GM23338 (cell line): ENCODE measurements at regions not wholly inside any gene's neighbourhood (a gene's known extent, or its start where the extent isn't known, plus 50 kb on each side); places are given as distances from the start of the nearest gene placed in this dataset.

Experiments used
- ATAC-seq: fragments of 200-7000 bp; cut with Tn5 transposase; 3 replicates; pipeline ENCODE4 v1.9.1; 2020
- DNase-seq: peaks from one replicate; pipeline ENCODE4 v3.0.0-alpha.2; 2015; ENCODE audit warnings: low spot score
- H2AFZ ChIP-seq: fragments of 200-600 bp; sonication (generic); 2 replicates; pipeline ENCODE4 v1.8.0; 2016; ENCODE audit warnings: antibody characterized with exemption, mild to moderate bottlenecking, moderate library complexity
- H3F3A ChIP-seq: fragments of 200-600 bp; sonication (generic); replicated peaks from 2 replicates; pipeline ENCODE4 v1.8.0; 2017; ENCODE audit warnings: antibody characterized with exemption, mixed run types, low read depth
- H3K27ac ChIP-seq: fragments of 200-600 bp; sonication (generic); 2 replicates; pipeline ENCODE4 v1.6.1; 2016; ENCODE audit warnings: low read depth
- H3K27me3 ChIP-seq: fragments of 200-600 bp; sonication (generic); 2 replicates; pipeline ENCODE4 v1.8.0; 2016; ENCODE audit warnings: mild to moderate bottlenecking, mixed run types, moderate library complexity; ENCODE audit not compliant: insufficient read depth
- H3K36me3 ChIP-seq: fragments of 200-600 bp; sonication (generic); 2 replicates; pipeline ENCODE4 v1.8.0; 2016; ENCODE audit warnings: mild to moderate bottlenecking; ENCODE audit not compliant: insufficient read depth
- H3K4me1 ChIP-seq: fragments of 200-600 bp; sonication (generic); 2 replicates; pipeline ENCODE4 v1.8.0; 2016; ENCODE audit warnings: mild to moderate bottlenecking, moderate library complexity; ENCODE audit not compliant: insufficient read depth
- H3K4me2 ChIP-seq: fragments of 200-600 bp; sonication (generic); 2 replicates; pipeline ENCODE4 v1.7.1; 2017; ENCODE audit warnings: mixed run types
- H3K4me3 ChIP-seq: fragments of 200-600 bp; sonication (generic); 2 replicates; pipeline ENCODE4 v1.6.1; 2016; ENCODE audit warnings: mixed run types
- H3K79me2 ChIP-seq: fragments of 200-600 bp; sonication (generic); replicated peaks from 2 replicates; pipeline ENCODE4 v1.8.0; 2017; ENCODE audit warnings: mild to moderate bottlenecking; ENCODE audit not compliant: insufficient read depth
- H3K9me2 ChIP-seq: fragments of 200-600 bp; sonication (generic); 2 replicates; pipeline ENCODE4 v1.8.0; 2017; ENCODE audit not compliant: insufficient read depth
- H4K20me1 ChIP-seq: fragments of 200-600 bp; sonication (generic); replicated peaks from 2 replicates; pipeline ENCODE4 v1.8.0; 2017; ENCODE audit warnings: mild to moderate bottlenecking; ENCODE audit not compliant: insufficient read depth
- H3K27ac Mint-ChIP-seq: 2 replicates; pipeline ENCODE4 v1.8.0; 2020; ENCODE audit warnings: inconsistent platforms, mild to moderate bottlenecking, moderate library complexity, mixed read lengths
- H3K27me3 Mint-ChIP-seq: 3 replicates; pipeline ENCODE4 v1.8.0; 2022; ENCODE audit warnings: low read depth, mild to moderate bottlenecking, moderate library complexity, mixed read lengths, inconsistent platforms; ENCODE audit not compliant: insufficient read depth, poor library complexity
- H3K36me3 Mint-ChIP-seq: 3 replicates; pipeline ENCODE4 v1.8.0; 2021; ENCODE audit warnings: low read depth, mild to moderate bottlenecking, inconsistent platforms, moderate library complexity, mixed read lengths
- H3K4me1 Mint-ChIP-seq: 3 replicates; pipeline ENCODE4 v1.8.0; 2020; ENCODE audit warnings: mild to moderate bottlenecking, inconsistent platforms, mixed read lengths
- H3K4me3 Mint-ChIP-seq: 3 replicates; pipeline ENCODE4 v1.8.0; 2021; ENCODE audit warnings: moderate library complexity, mild to moderate bottlenecking, inconsistent platforms, mixed read lengths
- H3K9me3 Mint-ChIP-seq: 3 replicates; pipeline ENCODE4 v1.8.0; 2020; ENCODE audit warnings: moderate library complexity, mild to moderate bottlenecking, inconsistent platforms, mixed read lengths
- CREB1 ChIP-seq: fragments of 250-450 bp; sonication (Bioruptor Pico); IDR thresholded peaks from 2 replicates; pipeline ENCODE4 v1.5.0; 2020; ENCODE audit warnings: low read depth, mild to moderate bottlenecking, moderate library complexity
- CTCF ChIP-seq, 2 experiments: fragments of 200-600 bp in 1 of 2; sonication (generic) in 1 of 2; conservative IDR thresholded peaks; 2 replicates each; pipeline versions ENCODE4 v1.5.1 to v1.6.1; 2016 to 2017; ENCODE audit warnings: antibody characterized with exemption in 2 of 2, low read depth in 2 of 2, mild to moderate bottlenecking in 2 of 2, moderate library complexity in 1 of 2
- ETS1 ChIP-seq: IDR thresholded peaks from 2 replicates; pipeline ENCODE4 v1.6.1; 2016; ENCODE audit warnings: antibody characterized with exemption
- EZH2 ChIP-seq: fragments of 200-600 bp; sonication (generic); IDR thresholded peaks from one replicate; pipeline ENCODE4 v1.8.0; 2017; ENCODE audit warnings: antibody characterized with exemption, mild to moderate bottlenecking, low read depth; ENCODE audit not compliant: unreplicated experiment
- EZH2phosphoT487 ChIP-seq: fragments of 200-600 bp; sonication (generic); IDR thresholded peaks from one replicate; pipeline ENCODE4 v1.8.1; 2018; ENCODE audit warnings: antibody characterized with exemption; ENCODE audit not compliant: unreplicated experiment
- NANOG ChIP-seq: IDR thresholded peaks from 2 replicates; pipeline ENCODE4 v1.6.1; 2016; ENCODE audit warnings: antibody characterized with exemption, borderline replicate concordance
- POLR2AphosphoS5 ChIP-seq: IDR thresholded peaks from 2 replicates; pipeline ENCODE4 v1.6.1; 2016; ENCODE audit warnings: antibody characterized with exemption, low read depth
- REST ChIP-seq: IDR thresholded peaks from one replicate; pipeline ENCODE4 v1.6.1; 2018; ENCODE audit warnings: antibody characterized with exemption; ENCODE audit not compliant: unreplicated experiment
- ZNF114 ChIP-seq: fragments of 250-450 bp; sonication (Bioruptor Pico); IDR thresholded peaks from 2 replicates; pipeline ENCODE4 v1.5.0; 2020; ENCODE audit warnings: mild to moderate bottlenecking, moderate library complexity
- ZNF331 ChIP-seq: fragments of 250-450 bp; sonication (Bioruptor Pico); IDR thresholded peaks from 2 replicates; pipeline ENCODE4 v1.5.0; 2020; ENCODE audit warnings: low read depth, mild to moderate bottlenecking, moderate library complexity

GRCh38 chr2:128838244-128838643, 519.6 kb upstream of the HS6ST1 start (continued):
- TF ChIP-seq ETS1 (no peak), CTCF (conservative IDR thresholded peaks at IDR 0.05; ENCODE audit: low read depth in 2 of 2) (no peak), NANOG (no peak), ZNF114 (CRISPR knock-in tag) (no peak), CREB1 (CRISPR knock-in tag) (no peak), ZNF331 (no peak), REST (no peak)

GRCh38 chr2:128841803-128842202, 523.1 kb upstream of the HS6ST1 start:
- Histone ChIP-seq H3K4me3 (no peak overlapping the region), H3K79me2 (no peaks in the 10 kb centered on the region), H4K20me1 (no peaks in the 10 kb centered on the region), H3K27me3 (no peaks in the 10 kb centered on the region), H3F3A (no peaks in the 10 kb centered on the region), H3K9me2 (peaks cover 4% of the 10 kb centered on the region; the same call in 1 of the 2 replicates), H3K4me2 (no peak overlapping the region), H3K36me3 (no peaks in the 10 kb centered on the region), H2AFZ (peak overlapping the region; percentile 78; the same call in 1 of the 2 replicates), H3K4me1 (no peaks in the 10 kb centered on the region), H3K27ac (no peak overlapping the region)
- ATAC-seq = no peak
- DNase-seq = no peak
- Mint-ChIP-seq H3K27me3 (peaks cover 2% of the 10 kb centered on the region), H3K27ac (no peak overlapping the region), H3K36me3 (no peaks in the 10 kb centered on the region), H3K4me1 (no peaks in the 10 kb centered on the region; the same call in 2 of the 3 replicates), H3K9me3 (peaks cover 6% of the 10 kb centered on the region; the same call in 2 of the 3 replicates), H3K4me3 (no peak overlapping the region)
- TF ChIP-seq POLR2AphosphoS5 = no peak
- TF ChIP-seq NANOG = no peak
- TF ChIP-seq ETS1 = no peak
- no peak for TF ChIP-seq EZH2
- TF ChIP-seq REST = no peak
- no peak for TF ChIP-seq EZH2phosphoT487
- no peak for TF ChIP-seq ZNF331
